Neural progenitor cell (in vitro differentiated cells): ENCODE measurements at regions not wholly inside any gene's neighbourhood (a gene's known extent, or its start where the extent isn't known, plus 50 kb on each side); places are given as distances from the start of the nearest gene placed in this dataset.

Source experiments
- EZH2 ChIP-seq: fragments of 200-600 bp; sonication (generic); IDR thresholded peaks from 2 replicates; pipeline ENCODE4 v1.6.1; 2017; ENCODE audit warnings: antibody characterized with exemption, mild to moderate bottlenecking, moderate library complexity
- EZH2phosphoT487 ChIP-seq: fragments of 200-600 bp; sonication (generic); IDR thresholded peaks from 2 replicates; pipeline ENCODE4 v1.6.1; 2017; ENCODE audit warnings: antibody characterized with exemption
- TF ChIP-seq, protein P1 (sequence below): fragments of 200-600 bp; sonication (generic); IDR thresholded peaks from 2 replicates; pipeline ENCODE4 v1.5.1; 2017; ENCODE audit warnings: antibody characterized with exemption, mild to moderate bottlenecking

DNA sequence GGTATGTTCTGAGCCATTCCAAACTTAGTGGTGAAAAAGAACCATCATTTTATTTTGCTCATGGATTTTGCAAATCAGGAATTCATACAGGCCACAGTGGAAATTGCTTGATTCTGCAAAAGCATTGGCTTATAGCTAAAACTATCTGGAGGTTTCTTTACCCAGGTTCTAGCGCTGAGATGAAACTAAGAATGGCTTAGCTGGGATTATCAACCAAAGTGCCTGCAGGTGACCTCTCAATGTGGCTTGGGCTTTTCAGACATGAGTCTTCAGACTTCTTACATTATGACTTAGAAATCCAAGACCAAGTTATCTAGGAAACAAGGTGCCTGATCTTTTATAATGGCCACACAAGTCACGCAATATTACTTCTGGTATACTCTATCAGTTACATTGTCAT, 140.1 kb downstream of the HGF start:
- TF ChIP-seq, protein P1, sequence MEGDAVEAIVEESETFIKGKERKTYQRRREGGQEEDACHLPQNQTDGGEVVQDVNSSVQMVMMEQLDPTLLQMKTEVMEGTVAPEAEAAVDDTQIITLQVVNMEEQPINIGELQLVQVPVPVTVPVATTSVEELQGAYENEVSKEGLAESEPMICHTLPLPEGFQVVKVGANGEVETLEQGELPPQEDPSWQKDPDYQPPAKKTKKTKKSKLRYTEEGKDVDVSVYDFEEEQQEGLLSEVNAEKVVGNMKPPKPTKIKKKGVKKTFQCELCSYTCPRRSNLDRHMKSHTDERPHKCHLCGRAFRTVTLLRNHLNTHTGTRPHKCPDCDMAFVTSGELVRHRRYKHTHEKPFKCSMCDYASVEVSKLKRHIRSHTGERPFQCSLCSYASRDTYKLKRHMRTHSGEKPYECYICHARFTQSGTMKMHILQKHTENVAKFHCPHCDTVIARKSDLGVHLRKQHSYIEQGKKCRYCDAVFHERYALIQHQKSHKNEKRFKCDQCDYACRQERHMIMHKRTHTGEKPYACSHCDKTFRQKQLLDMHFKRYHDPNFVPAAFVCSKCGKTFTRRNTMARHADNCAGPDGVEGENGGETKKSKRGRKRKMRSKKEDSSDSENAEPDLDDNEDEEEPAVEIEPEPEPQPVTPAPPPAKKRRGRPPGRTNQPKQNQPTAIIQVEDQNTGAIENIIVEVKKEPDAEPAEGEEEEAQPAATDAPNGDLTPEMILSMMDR: no peak
- TF ChIP-seq EZH2phosphoT487 (no peak), EZH2 (no peak)
